Osteocyte (in vitro differentiated cells): ENCODE measurements at regions not wholly inside any gene's neighbourhood (a gene's known extent, or its start where the extent isn't known, plus 50 kb on each side); places are given as distances from the start of the nearest gene placed in this dataset.
"Not testable (repeated sequence)": the region's sequence is repeated elsewhere in the genome, so short reads cannot be mapped to it uniquely, and the experiment has no call there.

Source experiments
- DNase-seq: peaks from one replicate; pipeline ENCODE4 v3.0.0; 2021; ENCODE audit warnings: mixed read lengths; ENCODE audit not compliant: unreplicated experiment; ENCODE audit errors: extremely low spot score
- H3K27ac Mint-ChIP-seq: one replicate; pipeline ENCODE4 v1.8.0; 2021; ENCODE audit warnings: mild to moderate bottlenecking, mixed read lengths; ENCODE audit not compliant: unreplicated experiment
- H3K27me3 Mint-ChIP-seq: one replicate; pipeline ENCODE4 v1.8.0; 2021; ENCODE audit warnings: mixed read lengths; ENCODE audit not compliant: unreplicated experiment
- H3K36me3 Mint-ChIP-seq: one replicate; pipeline ENCODE4 v1.8.0; 2021; ENCODE audit warnings: mixed read lengths; ENCODE audit not compliant: unreplicated experiment
- H3K4me1 Mint-ChIP-seq: one replicate; pipeline ENCODE4 v1.8.0; 2021; ENCODE audit warnings: mixed read lengths; ENCODE audit not compliant: unreplicated experiment
- H3K4me3 Mint-ChIP-seq: one replicate; pipeline ENCODE4 v1.8.0; 2021; ENCODE audit warnings: mild to moderate bottlenecking, moderate library complexity, mixed read lengths; ENCODE audit not compliant: unreplicated experiment
- H3K9me3 Mint-ChIP-seq: one replicate; pipeline ENCODE4 v1.8.0; 2021; ENCODE audit warnings: mixed read lengths; ENCODE audit not compliant: unreplicated experiment
- CTCF ChIP-seq: fragments of 200-600 bp; sonication (generic); IDR thresholded peaks from 2 replicates; pipeline ENCODE4 v1.5.0; 2021; ENCODE audit warnings: antibody characterized with exemption, mild to moderate bottlenecking, moderate library complexity

GRCh38 chrX:88202149-88202548, 544.9 kb upstream of the CPXCR1 start:
- H3K27ac Mint-ChIP-seq = no peak overlapping the region
- H3K36me3 Mint-ChIP-seq = no peaks in the 10 kb centered on the region
- no peak for DNase-seq
- TF ChIP-seq CTCF = no peak
- H3K9me3 Mint-ChIP-seq = peaks cover 32% of the 10 kb centered on the region
- H3K27me3 Mint-ChIP-seq = no peaks in the 10 kb centered on the region
- H3K4me3 Mint-ChIP-seq = no peak overlapping the region
- H3K4me1 Mint-ChIP-seq = no peaks in the 10 kb centered on the region

GRCh38 chrX:88244066-88244465, 503.0 kb upstream of the CPXCR1 start:
- Mint-ChIP-seq H3K9me3 (peaks cover 24% of the 10 kb centered on the region), H3K4me3 (no peak overlapping the region), H3K36me3 (no peaks in the 10 kb centered on the region), H3K27me3 (no peaks in the 10 kb centered on the region), H3K4me1 (no peaks in the 10 kb centered on the region), H3K27ac (no peak overlapping the region)
- DNase-seq = no peak
- no peak for TF ChIP-seq CTCF

- Mint-ChIP-seq H3K36me3 (no peaks in the 10 kb centered on the region), H3K4me1 (no peaks in the 10 kb centered on the region), H3K4me3 (no peak overlapping the region), H3K9me3 (peaks cover 37% of the 10 kb centered on the region), H3K27ac (no peak overlapping the region), H3K27me3 (no peaks in the 10 kb centered on the region)
- no peak for TF ChIP-seq CTCF
- no peak for DNase-seq
These were observed 462.2 kb upstream of the CPXCR1 start for GRCh38 chrX:88284844-88285243.

- H3K9me3 Mint-ChIP-seq = peaks cover 59% of the 10 kb centered on the region
- not testable (repeated sequence) for H3K27me3 Mint-ChIP-seq, H3K36me3 Mint-ChIP-seq, H3K4me3 Mint-ChIP-seq, H3K4me1 Mint-ChIP-seq, DNase-seq, H3K27ac Mint-ChIP-seq
These were observed 433.1 kb upstream of the CPXCR1 start for GRCh38 chrX:88313972-88314371.

- Mint-ChIP-seq H3K27me3 (no peaks in the 10 kb centered on the region), H3K4me1 (no peaks in the 10 kb centered on the region), H3K36me3 (no peaks in the 10 kb centered on the region), H3K4me3 (no peak overlapping the region), H3K27ac (no peak overlapping the region), H3K9me3 (peaks cover 28% of the 10 kb centered on the region)
- TF ChIP-seq CTCF = no peak
- no peak for DNase-seq
These were observed 421.4 kb upstream of the CPXCR1 start for GRCh38 chrX:88325634-88326033.

- Mint-ChIP-seq H3K27me3 (no peaks in the 10 kb centered on the region), H3K4me1 (no peaks in the 10 kb centered on the region), H3K27ac (no peak overlapping the region), H3K9me3 (peaks cover 57% of the 10 kb centered on the region), H3K4me3 (no peak overlapping the region), H3K36me3 (no peaks in the 10 kb centered on the region)
- no peak for DNase-seq
- no peak for TF ChIP-seq CTCF
These were observed 391.8 kb upstream of the CPXCR1 start for GRCh38 chrX:88355252-88355651.
